Stimulated activated CD4-positive, alpha-beta T cell treated with anti-CD3 and anti-CD28 coated beads, Interleukin-4, amount 100 ng/mL, for 1 hour (primary cell): ENCODE measurements at regions not wholly inside any gene's neighbourhood (a gene's known extent, or its start where the extent isn't known, plus 50 kb on each side); places are given as distances from the start of the nearest gene placed in this dataset.

Experiments
- DNase-seq: peaks from one replicate; pipeline ENCODE4 v3.0.0-alpha.2; 2020

DNA sequence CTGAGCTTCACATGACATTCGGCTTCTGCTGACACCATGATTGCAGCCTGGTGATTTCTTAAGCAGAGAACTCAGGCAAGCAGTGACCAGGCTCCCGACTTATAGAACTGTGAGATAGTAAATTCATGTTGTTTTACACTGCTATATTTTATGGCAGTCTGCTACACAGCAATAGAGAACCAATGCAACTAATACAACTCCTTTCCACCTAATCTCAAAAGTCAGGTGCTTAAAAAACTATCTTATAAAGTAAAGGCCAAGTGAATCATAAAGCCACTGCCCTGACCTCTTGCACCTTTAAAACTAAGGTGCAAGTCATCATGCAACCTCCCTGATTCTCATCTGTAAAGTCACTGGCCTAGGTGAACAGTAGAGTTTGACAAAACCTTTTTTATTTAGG, 95.3 kb upstream of the GLS start:
- no peak for DNase-seq

DNA sequence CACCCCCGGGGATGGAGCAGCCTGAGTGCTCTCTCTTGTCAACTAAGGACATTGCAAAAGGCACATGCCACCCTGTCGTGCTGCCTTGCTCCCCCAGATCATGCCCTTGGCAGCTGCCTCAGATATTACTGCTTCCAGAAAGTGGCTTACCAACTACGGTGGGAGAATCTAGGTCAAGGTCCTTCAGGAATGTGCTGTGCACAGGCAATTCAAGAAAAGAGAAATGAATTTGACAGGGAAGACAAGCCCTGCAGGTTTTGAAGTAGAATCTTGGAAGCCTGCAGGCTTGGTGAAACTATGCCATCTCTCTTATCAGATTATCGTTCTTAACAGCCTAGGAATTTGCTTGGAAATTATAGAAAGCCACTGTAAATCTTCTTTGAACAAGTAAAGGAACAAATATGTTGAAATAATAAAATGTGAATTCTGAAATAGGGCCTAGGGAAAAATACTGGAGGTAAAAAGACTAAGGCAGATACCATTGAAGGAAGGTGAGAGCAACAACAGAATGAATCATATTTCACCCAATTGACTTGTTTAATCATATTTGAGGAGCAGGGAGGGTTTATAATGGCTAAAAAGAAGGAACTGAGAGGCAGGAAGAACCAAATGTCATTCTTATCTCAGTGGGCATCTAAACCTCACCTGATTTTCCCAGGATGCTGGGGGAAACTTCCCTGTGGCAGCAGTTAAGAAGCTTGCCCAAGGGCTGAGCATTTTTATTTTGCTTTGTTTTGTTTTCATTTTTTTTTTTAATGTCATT, 94.0 kb upstream of the GLS start:
- DNase-seq = no peak

DNA sequence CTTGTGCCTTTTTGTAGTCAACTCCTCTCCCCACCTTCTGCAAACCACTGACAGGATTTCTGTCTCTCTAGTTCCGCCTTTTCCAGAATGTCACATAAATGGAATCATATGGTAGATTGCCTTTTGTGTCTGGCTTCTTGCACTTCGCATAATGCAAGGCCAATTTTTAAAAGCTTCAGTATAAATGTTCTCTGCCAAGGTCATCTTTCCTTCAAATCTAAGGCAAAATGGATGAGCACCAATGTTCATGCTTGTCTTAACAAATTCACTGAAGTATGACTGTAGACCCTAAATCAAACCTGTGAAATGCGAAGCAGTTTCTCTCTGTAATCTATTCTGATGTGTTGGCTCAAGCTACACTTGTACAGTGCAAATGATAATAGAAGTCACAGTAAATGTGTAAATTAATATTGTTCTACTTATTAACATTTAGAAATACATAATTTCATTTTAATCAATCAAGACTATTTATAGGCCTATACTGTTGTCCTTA, 92.8 kb upstream of the GLS start:
- DNase-seq = no peak

DNA sequence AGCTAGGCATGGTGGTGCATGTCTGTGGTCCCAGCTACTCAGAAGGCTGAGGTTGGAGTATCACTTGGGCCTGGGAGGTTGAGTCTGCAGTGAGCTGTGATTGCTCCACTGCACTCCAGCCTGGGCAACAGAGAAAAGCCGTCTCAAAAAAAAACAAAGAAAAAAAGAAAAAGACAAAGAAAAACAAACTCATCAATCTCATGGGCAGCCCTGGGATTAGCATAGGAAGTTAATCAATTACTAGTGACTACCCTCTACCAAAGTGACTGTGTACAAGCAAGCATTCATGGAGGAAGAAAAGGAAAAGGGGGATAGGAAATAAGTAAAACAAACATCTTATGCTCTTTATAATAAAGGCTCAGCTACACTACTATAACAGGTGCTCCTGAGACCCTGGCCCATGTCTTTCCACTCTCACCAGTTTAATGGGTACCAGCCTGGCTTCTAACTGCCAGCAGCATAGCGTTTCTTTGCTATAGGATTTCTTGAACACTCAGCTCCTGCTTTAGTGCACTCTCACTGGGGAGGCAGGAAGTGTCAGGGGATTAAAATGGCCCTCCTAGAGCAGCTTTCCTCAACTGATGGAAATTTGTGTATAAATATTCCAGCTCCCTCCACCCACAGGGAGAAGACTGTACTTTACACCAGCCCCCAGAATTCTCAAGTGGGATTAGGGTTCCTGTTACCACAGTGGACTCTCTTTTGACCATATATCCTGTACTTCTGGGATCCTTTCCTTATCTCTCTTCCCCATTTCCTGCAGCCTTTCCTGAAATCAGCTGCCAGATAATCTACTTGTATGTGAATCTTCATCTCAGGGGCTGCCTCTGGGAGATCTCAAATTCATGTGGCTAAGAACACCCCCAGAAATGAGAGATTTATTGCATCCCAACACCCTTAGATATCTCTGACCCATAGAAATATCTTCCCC, 91.3 kb upstream of the GLS start:
- no peak for DNase-seq

DNA sequence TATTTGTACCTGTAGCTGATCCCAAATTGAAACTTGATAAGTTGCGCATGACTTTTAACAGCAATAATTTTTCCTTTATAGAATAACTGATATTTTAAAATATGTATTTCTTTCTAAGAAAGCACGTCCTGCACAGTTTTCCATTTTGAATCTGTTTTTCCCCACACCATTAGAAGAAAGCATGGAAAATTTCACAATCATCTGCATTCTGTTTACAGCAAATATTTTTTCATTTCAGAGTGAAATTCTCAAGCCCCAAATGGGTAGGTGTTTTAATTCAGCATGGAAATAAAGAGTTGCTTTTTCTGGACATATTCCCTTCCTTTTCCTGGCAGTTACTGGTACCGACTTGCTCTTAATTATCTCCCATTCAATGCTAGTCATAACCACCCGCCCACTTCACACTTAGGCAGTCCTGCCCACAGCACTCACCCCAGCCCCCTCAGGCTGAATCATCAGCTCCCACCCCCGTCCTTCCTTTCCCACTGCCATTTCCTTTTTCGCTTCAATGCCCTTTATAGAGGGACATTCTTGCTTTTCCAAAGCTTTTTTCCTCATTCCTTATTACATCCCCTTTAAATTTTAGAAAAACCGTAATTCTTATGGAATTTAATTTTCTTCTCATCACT, 89.2 kb upstream of the GLS start:
- peak; percentile 48 for DNase-seq

DNA sequence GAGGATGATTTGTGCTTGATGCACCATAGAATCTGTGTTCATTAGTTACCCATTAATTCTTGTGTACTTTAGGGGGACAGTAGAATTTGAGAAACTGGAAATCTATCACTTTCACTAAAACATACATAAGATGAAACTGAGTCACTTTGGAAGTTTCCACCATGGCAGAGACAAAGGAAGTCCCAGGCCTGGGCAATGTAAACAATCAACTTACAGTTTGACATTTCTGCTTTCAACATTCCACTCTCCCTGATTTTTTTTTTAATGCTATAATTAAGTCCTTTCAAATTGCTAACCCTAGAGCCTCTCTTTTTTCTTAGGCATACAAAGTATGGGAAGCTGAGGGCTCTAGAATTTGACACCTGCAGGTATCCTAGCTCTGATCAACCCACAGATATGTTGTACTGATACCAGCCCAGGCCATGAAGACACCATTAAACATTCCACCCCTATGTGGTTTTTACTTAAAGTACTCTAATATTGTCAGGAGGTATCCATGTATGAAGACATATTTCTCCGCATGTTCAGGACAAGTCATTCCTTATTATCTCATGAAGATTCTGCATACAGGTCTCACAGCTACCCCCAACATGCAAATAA, 88.5 kb upstream of the GLS start:
- no peak for DNase-seq

DNA sequence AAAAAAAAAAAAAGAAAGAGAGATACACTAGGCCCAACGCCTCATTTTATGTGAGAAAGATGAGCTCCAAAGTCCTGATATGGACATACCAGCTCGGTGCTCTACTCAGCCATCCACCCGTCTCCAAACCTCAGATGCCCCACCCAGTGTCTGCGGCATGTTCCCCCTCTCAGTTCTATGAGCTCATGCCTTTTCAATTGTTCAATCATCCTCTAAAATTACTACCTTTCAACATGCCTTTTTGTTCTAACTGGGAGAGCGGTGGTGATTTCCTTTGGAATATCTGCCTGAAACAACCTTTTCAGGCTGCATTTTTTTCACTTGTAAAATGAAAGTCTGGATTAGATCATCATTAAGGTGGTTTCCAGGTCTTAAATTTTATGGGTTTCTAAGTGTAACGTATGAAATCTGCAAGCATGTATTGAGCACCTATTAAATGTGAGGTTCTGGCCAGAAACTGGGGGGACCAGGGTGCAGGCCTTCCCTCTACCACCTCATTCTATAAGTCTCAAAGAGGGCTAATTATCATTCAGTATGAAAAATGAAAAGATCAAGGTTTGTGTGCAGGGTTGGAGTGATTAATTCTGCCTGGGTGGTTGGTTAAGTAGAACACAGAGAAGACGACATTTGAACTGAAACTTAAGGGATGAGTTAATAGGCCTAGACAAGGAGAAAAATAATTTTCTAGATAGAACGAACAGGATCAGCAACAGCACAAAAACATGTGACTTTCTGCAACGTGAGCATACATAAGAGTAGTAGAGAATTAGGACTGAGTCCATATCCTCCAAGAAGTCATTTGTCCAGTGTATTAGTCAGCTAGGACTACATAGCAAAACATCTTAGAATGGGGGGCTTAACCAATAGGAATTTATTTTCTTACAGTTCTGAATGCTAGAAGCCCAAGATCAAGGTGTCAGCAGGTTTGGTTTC, 87.4 kb upstream of the GLS start:
- DNase-seq = no peak

DNA sequence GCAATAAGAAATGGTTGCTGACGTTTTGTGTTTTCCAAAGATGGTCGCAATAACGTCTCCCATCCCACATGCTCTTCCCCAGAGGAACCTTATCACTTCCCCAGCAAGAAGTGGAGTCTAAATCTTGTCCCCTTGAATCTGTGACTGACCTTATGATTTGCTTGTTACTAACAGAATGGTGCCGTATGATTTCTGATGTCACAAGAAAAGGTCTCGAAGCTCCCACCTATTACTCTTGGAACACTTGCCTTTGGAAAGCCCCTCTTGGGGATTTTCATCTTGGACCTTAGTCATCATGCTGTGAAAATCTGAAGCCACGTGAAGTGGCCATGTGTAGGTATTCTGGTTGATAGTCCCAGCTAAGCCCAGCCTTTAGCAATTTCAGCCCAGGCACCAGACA, 86.2 kb upstream of the GLS start:
- no peak for DNase-seq

DNA sequence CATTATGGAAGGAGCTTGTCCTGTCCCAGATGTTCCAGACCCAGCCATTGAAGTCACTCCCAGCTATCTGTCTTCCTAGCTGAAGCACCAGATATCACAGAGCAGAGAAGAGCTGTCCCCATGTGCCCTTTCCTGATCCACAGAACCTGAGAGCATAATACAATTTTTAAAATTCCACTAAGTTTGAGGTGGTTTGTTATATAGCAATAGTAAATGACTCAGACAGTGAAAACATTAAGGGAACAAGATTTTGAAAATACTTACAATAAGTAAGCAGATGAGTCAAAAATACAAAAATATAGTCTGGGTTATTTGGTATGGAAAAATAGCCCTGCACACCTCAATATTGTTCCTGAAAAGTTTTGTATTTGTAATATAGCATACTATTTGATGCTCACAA, 85.8 kb upstream of the GLS start:
- no peak for DNase-seq

DNA sequence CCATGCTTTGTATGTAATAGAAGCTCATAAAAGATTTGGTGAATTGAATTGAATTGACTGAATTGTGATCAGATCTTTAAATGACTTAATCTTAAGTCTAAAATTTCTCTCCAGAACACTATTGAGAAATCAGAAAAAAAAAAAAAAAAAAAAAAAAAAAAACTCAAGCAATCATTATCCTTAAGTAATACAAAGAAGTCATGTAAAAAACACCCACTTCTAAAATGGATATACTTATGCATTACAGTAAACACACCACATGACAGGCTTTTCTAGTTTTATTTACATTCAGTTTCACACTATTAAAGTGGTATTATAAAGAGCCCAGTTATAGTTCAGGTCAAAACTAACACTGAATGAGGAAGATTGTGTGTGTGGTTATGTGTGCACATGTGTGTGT, 84.9 kb upstream of the GLS start:
- no peak for DNase-seq

DNA sequence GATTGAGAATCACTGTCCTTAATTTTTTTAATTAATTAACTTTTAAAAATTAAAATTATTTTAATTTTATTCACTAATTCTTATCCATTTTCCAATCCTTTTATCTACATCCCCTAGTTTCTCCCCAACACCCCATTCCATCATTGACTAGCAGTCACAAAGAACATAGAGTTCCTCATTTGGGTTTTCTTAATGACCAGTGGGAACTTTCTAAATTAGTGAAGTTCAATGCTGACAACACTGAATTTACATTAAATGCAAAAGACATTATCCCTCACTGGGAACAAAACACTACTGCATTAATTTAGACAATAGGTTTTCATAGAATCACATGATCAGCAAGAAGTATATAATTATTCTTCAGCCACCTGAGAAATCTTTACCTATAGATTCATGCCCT, 80.6 kb upstream of the GLS start:
- DNase-seq = no peak

DNA sequence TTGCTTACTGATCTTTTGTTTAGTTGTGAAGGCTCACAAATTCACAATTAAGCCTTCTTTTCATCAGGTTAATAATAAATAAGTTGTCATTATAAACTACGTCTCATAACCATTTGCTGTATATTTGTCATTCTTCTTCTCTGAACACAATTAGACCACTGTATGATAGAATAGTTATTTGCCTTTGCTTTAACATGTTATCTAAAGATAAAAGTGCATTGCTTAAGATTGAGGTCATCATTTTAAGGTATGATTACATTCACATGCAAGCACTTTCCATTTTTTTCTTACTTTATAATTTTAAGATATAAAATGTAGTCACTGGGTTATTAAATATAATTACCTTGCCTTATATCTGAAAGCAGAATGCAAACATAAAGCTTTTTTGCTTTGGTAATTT, 80.1 kb upstream of the GLS start:
- no peak for DNase-seq

DNA sequence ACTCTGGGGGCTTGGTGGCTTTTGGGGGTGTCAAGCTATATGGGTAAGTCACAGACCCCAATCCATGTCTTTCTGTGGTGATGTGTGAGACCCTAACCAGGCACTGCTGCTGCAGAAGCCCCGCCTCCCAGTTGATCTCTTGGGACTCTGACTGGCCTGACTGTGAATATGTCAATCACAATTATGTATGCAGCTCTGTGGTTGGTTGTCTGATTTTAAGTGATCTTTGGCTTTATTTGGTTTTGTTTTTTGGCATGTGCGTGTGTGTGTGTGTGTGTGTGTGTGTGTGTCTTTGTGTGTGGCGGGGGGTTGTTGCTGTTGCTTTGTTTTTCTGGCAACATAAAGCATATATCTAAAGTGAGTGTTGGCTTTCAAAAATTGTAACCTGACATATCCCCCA, 78.5 kb upstream of the GLS start:
- DNase-seq = no peak

DNA sequence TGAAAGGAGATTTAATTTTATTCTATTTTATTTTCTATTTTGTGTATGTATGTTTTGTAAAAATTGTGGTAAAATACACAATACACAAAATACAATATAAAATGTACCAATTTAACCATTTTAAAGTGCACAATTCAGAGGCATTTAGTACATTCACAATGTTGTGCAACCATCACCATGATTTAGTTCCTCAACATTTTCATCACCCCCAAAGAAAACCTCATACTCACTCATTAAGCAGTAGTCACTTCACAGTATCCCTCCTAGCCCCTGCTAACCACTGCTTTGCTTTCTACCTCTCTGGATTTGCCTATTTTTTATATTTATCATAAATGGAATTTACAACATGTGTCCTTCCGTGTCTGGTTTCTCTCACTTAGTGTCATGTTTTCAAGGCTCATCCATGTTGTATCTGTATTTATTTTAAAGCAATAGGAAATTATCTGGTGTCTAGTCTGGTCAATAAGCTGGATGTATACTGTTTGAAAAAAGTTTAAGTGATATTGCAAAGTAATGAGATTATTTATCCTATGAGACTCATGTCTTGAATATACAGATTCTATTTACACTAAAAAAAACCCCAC, 77.9 kb upstream of the GLS start:
- no peak for DNase-seq

DNA sequence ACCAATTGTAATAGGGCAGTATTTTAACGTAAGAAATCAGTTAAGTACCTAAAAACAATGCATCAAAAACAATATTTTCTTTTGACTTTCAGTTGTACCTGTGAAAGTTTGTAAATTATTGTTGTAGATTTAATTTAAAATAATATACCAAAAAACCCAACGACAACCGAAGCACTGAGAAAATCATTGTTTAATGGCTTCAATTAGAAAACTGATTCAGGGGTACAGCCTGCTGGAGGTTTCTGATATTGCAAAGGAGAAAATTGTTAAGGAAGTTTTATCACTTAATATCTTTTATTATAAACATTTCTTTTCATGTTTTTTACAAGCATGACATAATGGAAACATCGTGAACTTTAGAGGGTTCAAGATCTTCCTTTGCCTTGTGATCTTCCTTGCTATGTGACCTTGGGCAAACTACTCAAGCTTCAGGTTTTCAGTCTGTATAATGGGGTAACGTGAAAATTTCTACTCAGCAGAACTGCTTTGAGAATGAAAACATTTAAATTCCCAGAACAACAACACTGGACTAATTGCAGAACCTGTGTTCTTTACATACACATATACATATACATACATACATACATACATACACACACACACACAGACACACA, 76.3 kb upstream of the GLS start:
- no peak for DNase-seq

DNA sequence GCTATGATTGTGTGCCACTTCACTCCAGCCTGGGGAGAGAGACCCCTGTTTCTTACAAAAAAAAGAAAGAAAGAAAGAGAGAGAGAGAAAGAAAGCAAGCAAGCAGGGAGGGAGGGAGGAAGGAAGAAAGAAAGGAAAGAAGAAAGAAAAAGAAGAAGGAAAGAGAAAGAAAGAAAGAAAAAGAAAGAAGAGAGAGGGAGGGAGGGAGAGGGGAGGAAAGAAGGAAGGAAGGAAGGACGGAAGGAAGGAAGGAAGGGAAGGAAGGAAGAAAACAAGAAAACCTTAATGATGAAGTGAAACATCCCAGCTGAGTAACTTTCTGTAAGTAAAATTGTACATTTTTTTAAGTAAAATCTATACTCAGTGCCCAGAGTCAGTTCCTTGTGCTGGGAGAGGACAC, 75.5 kb upstream of the GLS start:
- DNase-seq = no peak

DNA sequence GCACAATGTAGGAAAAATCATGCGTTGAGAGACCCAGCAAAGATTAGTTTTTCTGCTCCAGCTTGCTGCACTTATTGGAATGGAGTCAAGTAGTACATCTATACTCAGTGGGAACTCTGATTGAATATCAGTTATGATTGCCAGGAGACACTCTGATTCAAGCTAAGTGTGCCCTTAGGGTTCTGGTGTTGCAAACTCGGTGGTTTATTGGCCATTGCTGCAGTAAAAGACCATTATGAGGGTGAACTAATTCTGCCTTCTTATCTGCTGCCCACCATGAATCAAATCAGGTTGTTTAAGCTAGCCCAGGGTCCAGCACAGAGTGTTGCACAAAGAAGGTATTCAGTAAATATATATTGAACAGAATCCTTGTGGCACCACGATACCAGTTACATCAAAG, 74.8 kb upstream of the GLS start:
- DNase-seq = no peak

DNA sequence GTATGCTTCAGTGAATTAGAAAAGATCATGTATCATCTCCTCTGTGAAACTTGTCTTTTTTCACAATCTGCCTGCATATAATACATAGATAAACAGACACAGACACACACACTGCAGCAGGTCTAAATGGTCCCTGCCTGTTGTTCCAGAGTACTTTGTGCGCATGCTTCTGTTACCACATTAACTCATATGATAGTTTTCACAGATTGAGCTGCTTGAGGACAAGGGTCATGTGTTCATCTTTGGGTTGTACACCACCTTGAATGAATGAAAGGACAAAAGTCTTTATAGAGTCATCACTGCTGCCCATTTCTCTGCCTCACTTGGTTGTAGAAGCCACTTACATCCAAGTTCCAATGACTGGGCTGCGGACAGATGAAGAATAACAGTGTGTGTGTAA, 72.7 kb upstream of the GLS start:
- no peak for DNase-seq

DNA sequence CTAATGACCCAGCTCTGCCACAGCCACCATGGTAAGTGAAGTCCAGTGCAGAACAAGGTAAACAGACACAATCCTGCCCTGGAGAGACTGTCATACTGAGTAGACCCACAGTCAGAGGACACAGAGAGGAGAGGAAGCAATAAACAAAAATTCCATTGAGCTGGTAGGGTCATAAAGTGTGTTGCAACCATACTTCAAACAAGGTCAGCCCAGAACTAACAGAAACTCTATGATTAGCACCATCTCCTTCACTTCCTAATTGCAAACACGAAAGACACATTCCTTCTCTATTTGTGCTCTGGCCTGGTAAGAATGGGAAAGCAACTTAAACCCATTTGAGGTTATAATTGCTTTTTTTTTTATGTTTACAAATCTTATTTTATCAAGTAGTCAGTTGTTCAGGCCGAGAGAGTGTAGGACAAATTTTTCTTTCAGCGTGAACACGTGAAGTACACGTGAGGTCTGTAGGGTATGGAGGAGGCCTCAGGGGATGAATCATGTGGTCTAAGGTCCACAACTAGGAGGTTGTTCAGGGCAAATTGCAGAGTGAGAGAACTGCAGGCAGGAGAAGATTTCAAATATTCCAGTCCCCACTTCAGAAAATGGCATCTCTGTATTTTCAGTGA, 71.4 kb upstream of the GLS start:
- no peak for DNase-seq

DNA sequence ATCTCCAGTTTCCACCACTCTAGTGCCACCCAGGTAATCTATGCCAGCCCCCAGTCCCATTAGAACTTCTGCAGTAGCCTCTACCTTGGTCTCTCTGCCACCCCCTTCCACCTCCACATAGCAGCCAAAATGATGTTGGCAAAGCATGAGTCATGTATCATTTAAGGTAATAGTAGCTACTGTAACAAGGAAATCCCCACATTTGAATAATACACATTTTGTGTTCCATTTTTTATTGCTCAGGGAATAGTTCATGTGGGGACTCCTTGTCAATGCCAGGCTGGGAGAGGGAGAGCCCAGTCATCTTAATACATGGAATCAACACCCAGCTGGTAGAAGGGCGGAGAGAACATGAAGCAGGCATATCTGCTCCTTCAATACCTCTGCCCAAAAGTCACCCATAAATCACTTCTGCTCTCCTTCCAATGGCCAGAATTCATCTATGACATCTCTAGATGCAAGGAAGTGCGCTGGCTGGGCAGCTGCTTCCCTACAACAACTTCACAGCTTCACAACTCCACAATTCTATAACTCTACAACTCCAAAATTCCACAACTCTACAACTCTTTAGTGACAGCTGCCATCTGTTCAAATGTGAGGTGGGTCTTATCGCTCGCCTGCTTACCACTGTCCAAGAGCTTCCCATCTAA, 70.6 kb upstream of the GLS start:
- no peak for DNase-seq
